Fibroblast of upper back skin (primary cell): ENCODE measurements at regions not wholly inside any gene's neighbourhood (a gene's known extent, or its start where the extent isn't known, plus 50 kb on each side); places are given as distances from the start of the nearest gene placed in this dataset.

Experiments
- DNase-seq: peaks from one replicate; pipeline ENCODE4 v3.0.0-alpha.2; 2013

DNA sequence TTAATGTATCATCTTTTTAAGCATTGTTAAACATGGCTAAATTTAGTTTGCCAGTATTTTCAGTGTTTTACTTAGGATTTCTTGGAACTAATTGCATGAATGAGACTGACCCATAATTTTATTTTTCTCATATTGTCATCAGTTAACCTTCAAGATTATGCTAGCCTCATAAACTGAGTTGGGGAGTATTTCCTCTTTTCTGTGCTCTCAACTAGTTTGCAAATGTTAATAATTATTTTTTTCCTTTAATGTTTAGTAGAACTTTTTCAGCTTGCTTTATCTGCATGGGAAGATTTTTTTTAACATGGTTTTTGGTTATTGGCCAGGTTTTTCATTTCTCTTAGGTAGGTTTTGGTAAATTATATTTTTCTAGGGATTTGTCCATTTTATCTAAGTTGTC lies 235.4 kb upstream of the SESN3 start:
- DNase-seq = no peak

DNA sequence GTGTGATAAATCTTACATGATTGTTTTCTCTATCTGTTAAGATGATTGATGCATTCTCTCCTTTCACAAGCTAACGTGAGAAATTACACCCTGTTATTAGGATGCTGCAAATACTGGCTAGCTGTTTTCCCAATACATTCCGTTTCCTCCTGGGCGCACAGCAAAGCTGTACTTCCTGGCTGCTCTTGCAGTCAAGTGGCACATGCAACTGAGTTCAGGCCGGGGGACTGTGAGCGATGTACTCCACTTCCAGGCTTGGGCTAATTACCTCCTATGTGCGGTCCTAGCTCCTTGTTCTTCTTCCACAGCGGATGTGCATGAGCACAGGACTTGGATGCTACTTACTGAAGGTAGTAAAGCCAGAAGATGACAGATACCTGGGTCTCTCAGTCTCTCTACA lies 234.9 kb upstream of the SESN3 start:
- DNase-seq = no peak

DNA sequence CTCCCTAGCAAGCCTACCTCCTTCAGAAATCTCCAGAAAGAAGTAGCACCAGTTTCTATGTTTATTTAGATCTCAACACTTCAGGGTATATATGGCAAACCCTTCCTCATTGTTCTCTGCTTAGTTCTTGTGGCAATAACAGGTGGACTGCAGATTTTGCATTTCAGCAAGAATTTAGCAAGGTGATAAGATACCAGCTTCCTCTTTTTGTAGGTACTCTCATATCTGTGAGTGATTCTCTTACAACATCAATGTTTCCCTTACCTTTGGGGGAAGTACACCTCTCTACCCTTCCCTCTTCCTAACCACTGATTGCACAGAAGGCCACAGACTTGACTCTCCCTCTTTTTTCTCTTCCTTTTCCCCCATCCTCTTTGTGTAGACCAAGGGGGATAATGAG lies 230.9 kb upstream of the SESN3 start:
- DNase-seq = no peak

DNA sequence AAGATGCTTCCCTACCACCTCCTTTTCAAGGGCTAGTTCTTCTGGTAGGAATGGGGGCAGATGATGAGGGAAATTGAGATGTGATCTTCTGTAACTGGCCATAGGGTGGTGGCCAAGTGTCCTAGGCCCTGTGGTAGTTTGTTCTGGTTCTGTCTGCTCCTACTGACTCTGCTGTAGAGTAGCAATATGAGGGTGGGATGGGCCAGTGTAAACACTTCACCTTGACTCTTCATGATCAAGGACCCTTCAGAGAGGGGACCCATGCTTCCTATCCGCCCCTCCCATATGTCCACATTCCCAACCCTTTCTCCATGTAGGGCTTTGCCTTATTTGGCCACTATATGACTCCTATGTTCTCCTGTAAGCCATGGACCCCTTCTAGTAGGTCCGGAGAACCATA lies 230.3 kb upstream of the SESN3 start:
- DNase-seq = no peak

DNA sequence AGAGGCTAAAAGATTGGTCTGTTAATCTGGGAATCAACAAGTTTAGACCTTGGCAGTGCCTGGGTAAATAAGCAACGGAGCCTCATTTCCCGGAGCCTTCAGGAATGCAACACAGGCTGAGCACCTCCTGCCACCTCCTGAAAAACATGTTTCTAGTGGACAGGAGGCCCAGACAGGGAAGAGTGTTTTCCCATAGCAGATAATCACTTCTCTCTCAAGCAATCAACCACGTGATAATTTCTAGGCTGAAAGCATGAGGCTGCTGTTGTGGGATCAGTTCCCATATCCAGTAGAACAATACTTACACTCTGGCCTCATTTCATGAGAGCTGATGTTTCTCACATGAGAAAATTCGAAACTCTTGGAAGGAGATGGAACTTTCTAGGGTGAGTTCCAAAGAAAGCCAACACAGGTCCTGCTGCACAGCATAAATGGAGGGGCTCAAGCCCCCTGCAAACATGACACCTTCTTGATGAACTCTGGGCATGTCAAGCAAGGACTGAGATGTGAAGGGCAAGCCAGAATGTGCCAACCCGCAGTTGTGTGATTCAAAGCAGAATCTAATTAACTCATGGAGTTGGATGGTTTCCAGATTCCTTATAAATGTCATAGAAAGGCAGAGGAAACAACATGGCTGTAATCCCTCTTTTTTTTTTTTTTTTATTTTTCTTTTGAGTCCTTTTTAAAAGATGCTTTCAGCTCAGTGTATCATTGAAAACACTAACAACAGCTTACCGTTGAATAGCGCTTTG lies 228.5 kb upstream of the SESN3 start:
- peak; percentile 14 for DNase-seq

DNA sequence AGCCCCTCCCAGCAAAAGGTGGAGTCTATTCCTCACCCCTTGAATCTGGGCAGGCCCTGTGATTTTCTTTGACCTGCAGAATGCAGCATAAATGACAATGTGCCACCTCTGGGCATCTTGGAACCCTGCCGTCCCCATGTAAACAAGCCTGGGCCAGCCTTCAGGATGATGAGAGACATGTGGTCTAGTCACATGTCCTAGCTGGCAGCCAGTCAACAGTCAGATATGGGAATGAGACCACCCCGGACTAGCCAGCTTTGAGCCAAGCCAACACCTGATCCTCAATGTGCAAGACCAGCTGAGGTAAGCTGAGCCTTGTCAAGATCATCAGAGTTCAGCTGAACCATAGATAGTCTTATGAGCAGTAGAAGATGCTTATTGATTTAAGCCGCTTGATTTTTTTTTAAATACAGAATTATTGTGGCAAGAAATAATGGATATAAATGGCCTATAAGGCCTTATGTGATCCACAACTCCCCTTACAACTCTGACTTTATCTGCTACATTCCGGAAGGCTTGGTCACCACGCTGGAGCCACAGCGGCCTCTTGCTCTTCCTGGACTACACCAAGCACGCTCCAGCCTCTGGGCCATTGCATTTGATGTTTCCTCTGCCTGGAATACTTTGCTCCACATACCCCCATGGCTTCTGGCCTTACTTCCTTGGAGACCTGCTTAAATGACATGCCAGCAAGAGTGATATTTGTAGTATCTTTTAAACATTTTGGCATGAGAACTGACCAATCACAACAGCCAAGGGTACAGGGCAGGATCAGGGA lies 225.9 kb upstream of the SESN3 start:
- peak; percentile 45 for DNase-seq

DNA sequence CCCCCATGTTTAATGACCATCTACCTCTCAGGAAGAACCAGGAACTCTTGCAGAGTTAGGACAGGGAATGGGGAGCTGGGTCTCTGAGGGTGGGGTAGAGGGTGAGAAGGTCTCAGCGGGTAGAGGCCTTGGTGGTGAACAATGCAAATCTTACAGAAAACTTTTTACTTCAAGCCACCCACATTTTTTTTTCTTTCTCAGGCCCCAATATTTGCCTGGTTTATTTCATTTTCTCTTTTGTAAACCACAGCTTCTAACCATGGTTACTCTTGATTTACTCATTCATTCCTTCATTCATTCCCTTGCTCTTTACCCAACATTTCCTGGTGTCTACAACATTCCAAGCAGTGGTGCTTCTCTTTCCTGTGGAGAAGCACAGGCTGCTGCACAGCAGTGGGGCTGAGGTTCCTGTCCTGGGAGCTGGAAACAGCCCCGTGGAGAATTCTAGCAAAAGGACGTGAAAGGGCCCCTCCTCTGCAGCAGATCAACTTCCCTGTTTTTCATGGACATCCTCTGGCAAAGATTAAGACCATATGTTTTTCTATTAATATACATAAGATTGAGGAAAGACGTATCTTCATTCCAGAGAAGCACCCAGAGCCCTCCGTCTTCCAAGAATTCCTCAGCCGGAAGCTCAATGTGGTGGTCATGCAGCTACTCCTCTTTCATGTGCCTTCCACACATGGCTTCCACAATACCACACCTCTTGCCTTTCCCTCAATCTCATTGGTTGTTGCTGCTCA lies 224.4 kb upstream of the SESN3 start:
- peak; percentile 86 for DNase-seq

DNA sequence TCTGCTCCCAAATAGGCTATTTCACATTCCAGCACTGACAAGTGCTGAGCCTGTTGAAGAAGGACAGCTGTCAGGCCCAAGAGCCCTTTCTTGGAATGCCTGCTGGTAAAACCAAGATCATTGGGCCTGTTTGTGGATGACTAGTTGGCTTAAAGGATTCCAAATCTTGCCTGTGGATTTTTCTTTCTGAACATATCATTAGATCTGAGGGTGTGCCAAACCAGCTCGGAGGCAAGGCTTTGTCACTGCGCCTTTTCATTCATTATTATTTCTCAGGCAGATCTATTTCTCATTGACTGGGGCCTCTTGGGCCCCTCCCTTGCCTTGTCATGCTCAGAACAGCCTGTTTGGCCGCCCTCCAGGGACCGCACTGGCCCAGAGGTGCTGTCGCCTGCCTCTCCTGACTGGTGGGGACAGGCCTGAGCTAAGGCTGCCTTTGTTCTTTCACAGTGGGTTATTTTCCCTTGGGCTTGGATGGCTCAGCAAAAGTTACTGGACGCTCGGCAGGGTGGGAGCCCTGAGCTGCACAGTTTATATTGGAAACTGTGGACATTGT lies 222.7 kb upstream of the SESN3 start:
- DNase-seq = peak; percentile 49

DNA sequence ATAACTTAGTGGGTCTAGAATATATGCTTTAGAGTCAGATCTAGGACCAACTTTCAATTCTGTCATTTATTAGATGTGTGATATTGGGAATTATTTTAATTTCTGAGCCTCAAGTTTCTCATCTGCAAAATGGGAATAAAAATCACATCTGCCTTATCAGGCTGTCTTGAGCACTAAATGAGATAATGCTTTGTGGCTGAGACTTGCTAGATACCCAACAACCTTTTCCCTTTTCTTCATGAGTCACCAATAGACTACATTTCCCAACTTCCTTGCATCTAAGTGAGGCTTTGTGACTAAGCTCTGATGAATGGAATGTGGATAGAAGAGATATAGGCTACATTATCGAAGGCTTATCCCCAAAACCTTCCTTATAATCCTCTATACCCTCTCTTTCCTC lies 220.7 kb upstream of the SESN3 start:
- DNase-seq = peak; percentile 91

DNA sequence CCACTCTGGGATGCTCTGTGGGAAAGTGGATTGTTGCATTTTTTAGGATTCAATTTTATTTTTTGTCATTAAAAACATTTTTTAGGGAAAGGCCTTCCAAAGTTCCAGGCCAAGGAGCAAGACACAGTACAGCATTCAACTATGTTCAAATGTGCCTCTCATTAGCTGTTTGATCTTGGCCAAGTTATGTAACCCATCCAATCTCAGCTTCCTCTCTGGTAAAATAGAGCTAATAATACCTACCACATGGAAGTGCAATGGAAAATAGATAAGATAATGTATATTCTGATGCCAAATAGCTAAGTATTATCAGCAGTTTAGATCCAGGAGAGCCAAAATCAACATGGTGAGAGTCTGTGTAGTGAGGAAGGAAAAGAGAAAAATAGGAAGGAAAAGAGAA lies 220.3 kb upstream of the SESN3 start:
- DNase-seq = peak; percentile 41

DNA sequence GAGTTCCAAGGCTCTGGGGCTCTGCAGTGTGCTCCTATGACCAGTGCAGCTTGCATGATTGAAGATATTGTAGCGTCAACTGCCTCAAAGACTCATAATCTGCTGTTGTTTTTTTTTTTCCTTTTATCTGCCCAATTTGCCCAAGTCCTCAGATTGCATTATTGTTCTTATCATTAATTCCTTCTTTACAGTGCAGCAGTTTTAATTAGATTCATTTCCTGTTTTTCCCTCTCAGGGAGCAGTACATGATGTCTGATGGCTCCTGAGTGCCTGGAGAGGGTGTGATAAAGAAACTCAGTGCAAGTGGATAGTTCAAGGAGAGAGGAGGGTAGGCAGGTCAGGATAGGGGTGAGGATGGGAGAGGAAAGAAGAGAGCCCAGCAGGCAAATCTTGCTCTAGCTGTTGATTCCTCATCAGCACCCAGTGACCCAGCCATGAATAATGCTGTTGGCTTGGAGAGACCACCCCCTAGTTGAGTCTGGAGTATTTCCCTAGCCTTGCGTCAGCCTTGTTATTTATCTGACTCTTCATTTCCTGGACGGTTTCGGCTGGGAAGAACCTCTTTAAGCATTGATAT lies 219.6 kb upstream of the SESN3 start:
- DNase-seq = peak; percentile 90

DNA sequence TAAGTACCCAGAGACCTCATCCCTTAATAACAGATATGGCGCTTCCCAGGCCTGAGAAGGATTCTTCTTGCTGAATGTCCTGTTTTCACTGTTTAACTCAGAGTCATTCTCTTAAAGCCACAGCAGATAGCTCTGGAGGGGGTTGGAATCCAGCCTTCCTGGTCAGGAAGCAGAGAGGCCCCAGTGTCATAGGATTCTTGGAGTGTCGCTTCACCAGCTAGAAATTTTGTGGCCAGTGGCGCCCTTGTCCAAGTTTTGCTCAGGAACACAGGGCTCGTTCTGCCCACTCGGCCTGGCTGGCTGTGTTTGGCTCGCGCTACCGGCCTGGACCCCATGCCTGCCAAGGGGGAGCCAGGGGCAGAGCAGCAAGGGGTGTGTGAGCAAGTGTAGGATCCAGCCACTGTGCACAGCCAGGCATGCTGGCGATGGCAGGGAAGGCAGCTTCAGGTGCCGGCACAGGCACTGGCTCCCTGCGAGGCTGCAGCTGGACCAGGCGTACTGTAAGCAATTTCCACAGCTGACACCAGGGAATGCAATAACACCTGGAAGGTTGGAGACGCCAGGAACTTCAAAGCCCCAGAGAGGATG lies 214.8 kb upstream of the SESN3 start:
- DNase-seq = peak; percentile 18

DNA sequence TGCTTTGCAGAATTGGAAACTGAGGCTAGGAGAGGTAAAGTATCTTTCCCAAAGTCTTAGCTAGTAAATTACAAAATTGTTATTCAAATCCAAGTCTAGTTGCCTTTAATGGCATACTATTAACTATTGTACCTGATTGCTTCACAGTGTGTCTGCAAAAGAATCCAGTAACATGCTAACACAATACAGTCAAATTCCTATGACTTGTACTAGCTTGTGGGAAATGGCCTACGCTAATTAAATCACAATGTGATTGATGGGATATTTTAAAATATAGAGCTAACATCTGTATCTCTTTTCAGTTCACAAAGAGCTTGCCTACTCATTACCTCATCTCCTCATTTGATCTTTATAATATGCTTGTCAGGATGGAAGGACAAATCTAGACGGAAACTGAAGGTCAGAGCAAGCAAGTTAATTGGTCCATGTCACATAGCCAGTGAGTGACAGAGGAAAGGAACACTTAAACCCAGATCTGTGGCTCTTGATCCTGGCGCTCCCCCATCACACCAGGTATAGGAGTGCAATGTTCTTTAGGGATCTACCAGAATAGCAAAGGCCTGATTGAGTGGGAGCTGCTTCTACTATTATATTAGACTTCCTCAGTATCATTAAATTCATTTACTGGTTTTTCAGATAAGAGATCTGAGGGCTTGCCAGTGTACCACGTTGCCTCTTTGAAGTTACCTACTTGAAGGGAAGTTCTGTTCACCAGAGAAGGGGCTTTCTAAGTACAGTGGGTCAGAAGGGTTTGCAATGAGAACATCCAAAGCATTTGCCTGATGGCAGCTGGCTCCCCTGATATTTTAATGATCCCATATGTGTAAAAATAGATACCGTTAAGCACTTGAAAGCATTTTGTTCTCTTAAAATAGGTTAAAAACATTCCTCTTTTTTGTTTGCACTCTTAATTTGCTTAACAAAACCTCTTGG lies 213.6 kb upstream of the SESN3 start:
- DNase-seq = no peak

DNA sequence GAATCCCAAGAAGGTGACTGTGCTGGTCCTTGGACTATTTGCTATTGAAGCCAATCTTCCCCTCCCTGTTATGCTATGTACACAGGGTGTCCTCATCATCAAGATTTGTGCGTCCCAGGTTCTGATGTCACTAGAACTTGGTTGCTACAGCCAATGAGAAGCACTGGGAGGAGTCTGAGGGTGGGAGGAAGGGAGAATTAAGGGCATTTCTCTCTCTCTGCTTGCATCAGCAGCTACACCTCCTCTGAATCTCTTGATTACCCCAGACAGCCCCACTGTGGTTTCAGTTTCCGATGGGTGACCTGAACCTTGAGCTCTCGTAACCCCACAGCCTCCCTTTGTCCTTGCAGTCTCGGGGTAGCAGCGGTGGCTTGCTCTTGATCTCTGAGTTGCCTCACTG lies 212.4 kb upstream of the SESN3 start:
- no peak for DNase-seq

DNA sequence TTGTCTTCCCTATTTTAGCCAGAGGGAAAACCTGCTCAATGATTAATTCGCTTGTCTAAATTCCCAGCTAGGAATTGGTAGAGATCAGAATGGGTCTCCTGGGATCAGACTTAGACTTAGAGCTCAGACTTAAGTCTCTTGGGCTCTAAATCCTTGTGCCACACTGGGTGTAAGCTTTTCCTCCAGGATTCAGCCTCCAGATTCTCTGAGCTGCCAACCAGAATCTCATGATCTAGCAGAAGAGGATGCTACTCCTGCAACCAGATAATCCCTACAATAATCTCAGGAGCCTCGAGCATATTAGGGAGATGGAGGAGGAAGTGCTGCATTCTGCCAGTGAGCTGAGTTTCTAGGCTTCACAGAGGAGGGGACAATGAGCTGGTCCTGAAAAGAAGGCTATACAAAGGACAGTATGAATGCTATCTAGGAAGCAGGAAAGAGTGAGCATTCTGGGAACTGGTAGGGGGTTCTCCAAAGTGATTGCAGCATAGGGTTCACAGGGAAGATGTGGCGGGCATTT lies 211.6 kb upstream of the SESN3 start:
- DNase-seq = no peak

DNA sequence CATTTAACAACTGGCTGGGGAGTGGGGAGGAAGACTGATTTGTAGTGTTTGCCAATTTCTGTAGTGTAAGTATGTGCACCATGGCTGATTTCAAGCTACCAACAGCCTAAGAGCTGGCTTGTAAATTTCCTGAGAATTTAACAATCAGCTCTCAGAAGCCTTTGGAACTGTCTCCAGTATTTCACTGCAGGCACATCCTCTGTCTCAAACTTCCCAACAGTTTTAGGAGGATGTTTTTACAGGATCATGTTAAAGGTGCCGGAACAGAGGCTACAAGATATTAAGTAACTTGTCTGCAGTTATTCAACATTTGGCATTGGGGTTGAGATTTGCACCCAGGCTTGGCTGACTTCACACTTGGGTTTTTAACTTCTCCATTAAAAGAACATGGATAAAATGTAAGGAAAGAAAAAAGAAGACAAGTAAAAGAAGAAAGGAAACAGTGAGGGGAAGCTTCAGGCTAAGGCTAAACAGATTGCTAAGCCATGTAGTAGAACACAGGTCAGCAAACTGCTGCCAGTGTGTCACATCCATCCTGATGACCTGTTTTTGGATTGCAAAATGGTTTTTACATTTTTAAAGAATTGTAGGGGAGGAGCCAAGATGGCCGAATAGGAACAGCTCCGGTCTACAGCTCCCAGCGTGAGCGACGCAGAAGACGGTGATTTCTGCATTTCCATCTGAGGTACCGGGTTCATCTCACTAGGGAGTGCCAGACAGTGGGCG lies 204.8 kb upstream of the SESN3 start:
- DNase-seq = no peak

DNA sequence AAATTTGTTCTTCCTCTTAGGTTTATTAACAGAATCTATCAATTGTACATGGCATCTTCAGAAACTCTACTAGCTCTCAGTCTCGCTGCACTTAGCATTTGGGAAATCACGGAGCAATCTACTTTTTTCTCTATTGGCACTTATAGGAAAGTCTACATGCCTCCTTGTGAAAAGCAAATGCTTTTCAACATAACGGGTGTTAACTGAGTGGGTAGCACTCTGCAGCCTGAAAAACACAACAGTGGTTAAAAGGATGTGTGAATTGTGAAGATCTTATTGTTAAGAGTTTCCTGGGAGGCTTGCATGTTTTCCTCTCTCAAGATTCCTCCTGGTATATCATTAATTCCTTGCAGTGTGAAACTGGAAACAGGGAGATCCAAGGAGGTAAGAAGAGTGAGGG lies 204.2 kb upstream of the SESN3 start:
- DNase-seq = no peak

DNA sequence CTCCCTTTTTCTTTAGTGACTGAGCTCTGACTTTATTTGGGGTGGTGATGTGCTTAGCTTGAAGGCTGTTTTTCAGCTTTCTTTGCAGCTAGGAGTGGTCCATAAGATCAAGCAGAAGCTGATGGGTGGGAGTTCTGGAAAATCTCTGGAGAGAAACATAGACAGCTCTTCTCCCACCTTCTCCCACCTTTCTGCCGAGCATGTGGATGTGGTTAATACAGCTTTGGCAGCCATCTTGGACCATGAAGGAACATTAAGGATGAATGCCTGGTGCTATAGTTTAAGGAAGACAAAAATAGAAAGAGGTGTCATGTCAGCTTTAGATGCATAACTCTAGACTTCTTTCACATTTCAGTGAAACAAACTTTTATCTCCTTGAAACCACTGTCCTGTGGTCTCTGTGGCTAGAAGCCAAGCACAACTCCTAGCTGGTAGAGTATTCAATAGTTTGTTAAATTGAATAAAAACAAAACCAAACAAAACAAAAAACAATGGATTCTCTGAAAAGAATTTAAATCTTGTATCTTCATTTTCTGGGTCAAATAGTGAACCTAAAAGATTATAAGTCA lies 203.6 kb upstream of the SESN3 start:
- no peak for DNase-seq

DNA sequence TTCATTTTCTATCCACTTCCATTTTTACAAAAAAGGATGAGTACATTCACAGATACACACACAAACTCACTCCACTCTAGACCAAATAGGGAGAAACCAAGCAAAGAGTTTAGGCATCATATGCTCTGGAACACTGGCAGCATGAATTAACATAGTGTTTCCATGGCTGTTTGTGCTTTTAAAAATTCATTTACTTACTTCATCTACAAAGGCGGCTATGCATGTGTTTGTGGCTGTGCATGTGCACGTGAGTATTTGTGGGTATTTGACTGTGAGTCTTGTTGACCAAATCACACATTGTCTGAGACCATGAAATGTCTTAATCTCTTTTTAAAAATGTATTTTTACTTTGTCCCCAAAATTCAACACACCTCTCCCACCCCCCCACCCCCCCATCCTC lies 203.0 kb upstream of the SESN3 start:
- DNase-seq = no peak
